ENCODE measurements at regions not wholly inside any gene's neighbourhood (a gene's known extent, or its start where the extent isn't known, plus 50 kb on each side); places are given as distances from the start of the nearest gene placed in this dataset.
"Not testable (repeated sequence)": the region's sequence is repeated elsewhere in the genome, so short reads cannot be mapped to it uniquely, and the experiment has no call there.

DNA sequence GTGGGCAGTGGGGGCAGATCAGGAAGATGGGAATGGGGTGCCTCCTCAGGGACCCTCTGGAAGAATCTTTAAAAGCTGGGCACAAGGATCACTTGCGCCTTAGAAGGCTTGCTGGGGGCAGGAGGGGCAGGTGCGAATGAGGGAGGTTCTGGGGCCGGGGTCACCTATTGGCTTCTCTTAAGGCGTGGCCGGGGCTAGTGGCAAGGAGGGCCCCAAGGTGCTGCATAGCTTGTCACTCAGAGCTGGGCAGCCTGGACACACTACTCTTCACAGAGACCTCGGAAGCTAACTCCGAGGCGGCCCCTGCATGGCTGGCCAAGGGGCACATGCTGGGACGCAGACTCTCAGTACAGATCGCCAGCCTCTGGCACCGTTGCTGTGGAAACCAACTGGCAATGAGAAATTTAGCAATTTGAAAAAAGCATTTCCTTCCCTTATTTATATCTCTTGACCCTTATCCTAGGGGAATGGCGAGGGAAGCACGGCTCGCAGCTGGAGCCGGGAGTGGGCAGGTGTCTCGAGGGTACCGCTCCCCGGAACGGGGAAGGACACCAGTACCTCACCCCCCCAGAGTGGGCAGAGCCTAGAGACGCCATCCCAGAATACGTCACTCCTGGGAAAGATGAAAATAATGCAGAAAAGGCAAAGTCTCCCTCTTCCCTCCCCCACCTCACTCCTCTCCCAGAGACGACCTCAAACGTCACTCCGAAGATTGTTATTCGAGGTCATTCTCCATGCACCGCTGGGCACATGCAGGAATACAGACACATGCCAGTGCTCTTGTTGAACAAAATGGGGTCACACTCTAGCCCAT lies 188.1 kb downstream of the CTTN start:
- Mint-ChIP-seq H3K36me3 (ENCODE audit: insufficient read depth) (no peaks in the 10 kb centered on the region), H3K27me3 (peaks cover 23 to 82% of the 10 kb centered on the region in 2 donors), H3K27ac (no peak overlapping the region), H3K4me3 (no peak overlapping the region), H3K9me3 (no peaks in the 10 kb centered on the region), H3K4me1 (ENCODE audit: low read depth in 2 of 2) (peaks cover 9 to 13% of the 10 kb centered on the region in 2 donors)
- no peak for DNase-seq
- no peak for ATAC-seq (replicated peaks)

DNA sequence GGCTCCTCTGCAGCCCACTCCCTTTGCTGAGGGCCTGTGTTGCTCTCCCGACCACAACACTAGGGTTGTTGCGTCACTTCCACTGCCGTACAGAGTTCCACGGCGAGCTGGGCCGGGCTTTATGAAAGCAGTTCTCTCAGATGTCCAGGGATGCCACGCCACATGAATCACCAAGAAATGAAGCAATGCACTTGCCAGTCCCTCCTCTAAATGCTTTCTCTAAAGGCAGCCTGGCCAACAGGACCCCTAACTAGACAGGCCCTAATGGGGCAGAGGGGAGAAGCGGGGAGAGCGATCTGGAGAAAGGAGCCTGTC lies 188.7 kb downstream of the CTTN start:
- Mint-ChIP-seq H3K27me3 (peaks cover 23 to 82% of the 10 kb centered on the region in 2 donors), H3K27ac (no peak overlapping the region), H3K9me3 (no peaks in the 10 kb centered on the region), H3K4me1 (ENCODE audit: low read depth in 2 of 2) (peaks cover 9 to 13% of the 10 kb centered on the region in 2 donors), H3K4me3 (no peak overlapping the region), H3K36me3 (ENCODE audit: insufficient read depth) (no peaks in the 10 kb centered on the region)
- no peak for DNase-seq
- ATAC-seq (replicated peaks): no peak

DNA sequence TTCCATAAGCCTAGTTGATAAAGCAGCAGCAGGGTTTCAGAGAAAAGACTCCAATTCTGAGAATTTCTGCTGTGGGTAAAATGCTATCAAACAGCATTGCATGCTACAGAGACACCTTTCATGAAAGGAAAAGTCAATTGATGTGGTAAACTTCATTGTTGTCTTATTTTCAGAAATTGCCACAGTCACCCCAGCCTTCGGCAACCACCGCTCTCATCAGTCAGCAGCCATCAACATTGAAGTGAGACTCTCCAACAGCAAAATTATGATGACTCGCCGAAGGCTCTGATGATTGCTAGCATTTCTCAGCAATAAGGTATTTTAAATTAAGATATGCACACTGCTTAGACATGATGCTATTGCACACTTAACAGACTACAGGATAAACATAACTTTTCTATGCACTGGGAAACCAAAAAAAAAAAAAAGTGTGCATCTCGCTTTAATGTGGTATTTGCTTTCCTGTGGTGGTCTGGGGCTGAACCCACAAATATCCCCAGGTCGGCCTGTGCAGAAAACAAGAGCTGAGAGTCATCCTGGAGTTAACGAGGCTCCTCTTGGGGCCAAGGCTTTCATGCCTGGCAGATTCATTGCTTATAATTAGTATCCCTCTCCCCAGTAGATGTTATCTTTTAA lies 192.1 kb downstream of the CTTN start:
- Mint-ChIP-seq H3K27me3 (peaks cover 20 to 66% of the 10 kb centered on the region in 2 donors), H3K4me1 (ENCODE audit: low read depth in 2 of 2) (peaks cover 9 to 11% of the 10 kb centered on the region in 2 donors), H3K27ac (peak overlapping the region in 1 of 2 donors; percentile 53), H3K36me3 (ENCODE audit: insufficient read depth) (no peaks in the 10 kb centered on the region), H3K9me3 (no peaks in the 10 kb centered on the region), H3K4me3 (no peak overlapping the region)
- ATAC-seq (replicated peaks): no peak
- no peak for DNase-seq

DNA sequence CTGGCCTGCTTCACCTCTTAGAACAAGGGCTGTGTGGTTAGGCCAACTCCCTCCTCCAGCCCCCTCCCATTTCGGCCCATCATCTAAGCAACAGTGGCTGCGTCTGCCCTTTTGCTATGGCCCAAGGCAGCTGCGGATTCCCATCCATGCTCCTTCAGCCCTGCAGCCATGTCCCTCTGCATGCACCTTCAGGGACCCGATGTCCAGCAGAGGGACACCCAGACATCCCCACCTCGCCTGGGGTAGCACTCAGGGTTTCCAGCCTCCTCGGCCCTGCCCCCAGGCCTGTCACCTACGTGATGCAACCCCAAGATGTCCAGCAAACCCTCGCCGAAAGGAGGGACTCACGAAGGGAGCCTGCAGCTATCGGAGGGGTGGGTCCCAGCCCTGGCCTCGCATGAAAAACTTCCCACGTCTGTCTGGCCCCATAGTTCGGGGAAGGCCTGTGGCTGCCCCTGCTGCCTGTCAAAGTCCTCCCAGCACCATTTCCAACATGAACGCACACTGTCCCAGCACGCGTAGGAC lies 194.4 kb downstream of the CTTN start:
- Mint-ChIP-seq H3K9me3 (no peaks in the 10 kb centered on the region), H3K36me3 (ENCODE audit: insufficient read depth) (no peaks in the 10 kb centered on the region), H3K4me1 (ENCODE audit: low read depth in 2 of 2) (peaks cover 9 to 11% of the 10 kb centered on the region in 2 donors), H3K27me3 (peaks cover 22 to 65% of the 10 kb centered on the region in 2 donors), H3K4me3 (no peak overlapping the region), H3K27ac (no peak overlapping the region)
- DNase-seq (no peak), ATAC-seq (replicated peaks) (no peak)

DNA sequence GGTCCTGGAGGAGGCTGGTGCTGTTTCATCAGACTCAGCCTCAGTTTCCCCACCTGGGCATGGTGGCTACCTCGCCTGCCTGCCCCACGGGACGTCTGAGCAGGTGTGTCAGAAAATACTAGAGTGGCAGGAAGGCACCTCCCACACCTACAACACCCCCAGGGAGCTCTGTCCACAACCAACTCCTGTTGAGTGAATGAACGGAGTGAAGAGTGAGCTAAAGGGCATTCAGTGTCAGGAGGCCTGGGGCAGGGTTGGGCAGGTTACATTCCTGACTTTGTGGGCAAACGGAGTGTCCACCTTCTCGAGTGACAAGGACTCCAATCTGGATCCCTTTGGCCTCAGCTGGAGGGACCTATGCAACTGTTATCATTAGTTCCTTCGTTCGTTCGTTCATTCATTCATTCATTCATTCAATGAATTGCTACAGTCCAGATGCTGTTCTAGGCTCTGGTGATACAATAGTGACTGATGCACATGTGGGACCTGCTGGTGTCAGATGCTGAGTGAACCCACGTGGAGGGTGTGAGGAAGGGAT lies 195.2 kb downstream of the CTTN start:
- DNase-seq (no peak), ATAC-seq (replicated peaks) (no peak)
- no peaks in the 10 kb centered on the region for H3K36me3 Mint-ChIP-seq (ENCODE audit: insufficient read depth)
- peaks cover 21 to 65% of the 10 kb centered on the region in 2 donors for H3K27me3 Mint-ChIP-seq
- H3K9me3 Mint-ChIP-seq: no peaks in the 10 kb centered on the region
- H3K4me1 Mint-ChIP-seq (ENCODE audit: low read depth in 2 of 2): peaks cover 9 to 11% of the 10 kb centered on the region in 2 donors
- no peak overlapping the region for H3K27ac Mint-ChIP-seq
- no peak overlapping the region for H3K4me3 Mint-ChIP-seq

DNA sequence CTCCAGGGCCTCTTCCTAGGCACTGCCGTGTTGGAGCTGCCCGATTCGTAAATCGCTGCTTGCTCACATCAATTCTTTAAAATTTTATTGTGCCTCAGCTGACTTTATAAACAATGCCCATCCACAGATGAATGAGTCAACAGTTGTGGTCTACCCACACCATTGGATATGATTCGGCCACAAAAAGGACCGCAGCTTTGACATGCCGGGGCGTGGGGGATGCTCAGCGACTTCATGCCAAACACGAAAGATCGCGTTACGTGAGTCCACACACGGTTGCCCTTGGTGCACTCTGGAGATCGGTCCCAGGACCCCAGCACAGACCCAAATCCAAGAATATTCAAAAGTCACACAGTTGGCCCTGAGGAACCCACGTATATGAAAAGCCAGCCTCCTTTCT lies 195.7 kb downstream of the CTTN start:
- no peak for ATAC-seq (replicated peaks)
- Mint-ChIP-seq H3K4me1 (ENCODE audit: low read depth in 2 of 2) (peaks cover 9 to 11% of the 10 kb centered on the region in 2 donors), H3K27me3 (peaks cover 16 to 62% of the 10 kb centered on the region in 2 donors), H3K36me3 (ENCODE audit: insufficient read depth) (no peaks in the 10 kb centered on the region), H3K27ac (no peak overlapping the region), H3K4me3 (no peak overlapping the region), H3K9me3 (no peaks in the 10 kb centered on the region)
- no peak for DNase-seq

DNA sequence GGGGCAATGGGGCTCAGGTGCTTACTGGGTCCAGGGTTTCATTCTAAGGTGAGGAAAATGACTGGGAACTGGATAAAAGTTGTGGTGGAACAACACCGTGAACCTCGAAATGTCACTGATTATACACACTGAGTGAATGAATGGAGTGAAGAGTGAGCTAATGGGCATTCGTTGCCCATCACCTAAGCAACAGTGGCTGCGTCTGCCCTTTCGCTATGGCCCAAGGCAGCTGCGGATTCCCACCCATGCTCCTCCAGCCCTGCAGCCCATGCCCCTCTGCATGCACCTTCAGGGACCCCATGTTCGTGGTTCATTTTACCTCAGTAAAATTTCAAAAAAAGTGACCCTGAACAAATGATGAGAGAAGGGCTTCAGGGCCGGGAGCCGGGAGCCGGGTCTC lies 196.3 kb downstream of the CTTN start:
- no peak for ATAC-seq (replicated peaks)
- Mint-ChIP-seq H3K9me3 (no peaks in the 10 kb centered on the region), H3K4me1 (ENCODE audit: low read depth in 2 of 2) (peaks cover 9 to 10% of the 10 kb centered on the region in 2 donors), H3K27ac (no peak overlapping the region), H3K36me3 (ENCODE audit: insufficient read depth) (no peaks in the 10 kb centered on the region), H3K4me3 (no peak overlapping the region), H3K27me3 (peaks cover 16 to 56% of the 10 kb centered on the region in 2 donors)
- no peak for DNase-seq

DNA sequence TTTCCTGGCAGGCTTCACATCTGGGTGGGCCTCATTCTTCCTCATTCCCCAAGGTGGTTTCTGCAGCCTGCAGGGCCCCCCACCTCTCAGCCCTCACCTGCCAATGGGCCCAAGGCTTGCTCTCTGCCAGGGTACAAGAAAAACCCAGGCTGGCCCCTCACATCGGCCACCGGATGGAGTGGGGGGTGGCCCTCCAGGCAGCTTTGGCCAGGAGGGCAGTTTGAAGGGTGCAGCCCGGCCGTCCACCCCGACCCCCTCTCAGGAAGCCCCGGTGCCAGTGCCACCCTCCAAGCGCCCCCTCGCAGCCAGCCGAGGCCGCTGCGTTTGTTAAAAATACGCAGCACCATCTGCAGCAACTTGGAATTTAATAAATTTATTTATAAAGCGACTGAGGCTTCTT lies 196.7 kb downstream of the CTTN start:
- peaks cover 6 to 9% of the 10 kb centered on the region in 2 donors for H3K4me1 Mint-ChIP-seq (ENCODE audit: low read depth in 2 of 2)
- H3K4me3 Mint-ChIP-seq: no peak overlapping the region
- ATAC-seq (replicated peaks) (no peak), DNase-seq (no peak)
- peaks cover 16 to 52% of the 10 kb centered on the region in 2 donors for H3K27me3 Mint-ChIP-seq
- H3K9me3 Mint-ChIP-seq: no peaks in the 10 kb centered on the region
- H3K27ac Mint-ChIP-seq: no peak overlapping the region
- no peaks in the 10 kb centered on the region for H3K36me3 Mint-ChIP-seq (ENCODE audit: insufficient read depth)

DNA sequence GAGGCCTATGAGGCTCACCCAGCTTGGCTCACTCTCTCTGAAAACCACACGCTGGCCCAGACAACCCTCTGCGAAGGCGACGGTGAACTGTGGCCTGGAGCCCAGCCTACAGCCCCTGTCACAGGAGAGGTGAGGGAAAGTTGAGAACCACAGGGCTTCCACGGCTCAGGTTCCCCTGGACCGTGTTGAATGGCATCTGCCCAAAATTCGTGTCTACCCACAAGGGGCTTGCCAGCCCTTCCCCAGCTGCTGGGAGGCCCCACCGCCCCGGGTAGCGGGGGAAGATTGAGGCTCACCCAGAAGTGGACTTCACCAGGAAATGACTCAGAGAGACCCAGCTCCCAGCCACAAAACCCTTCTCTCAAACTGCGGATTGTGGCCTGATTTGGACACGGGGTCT lies 197.1 kb downstream of the CTTN start:
- Mint-ChIP-seq H3K27ac (no peak overlapping the region), H3K27me3 (peaks cover 16 to 52% of the 10 kb centered on the region in 2 donors), H3K4me3 (no peak overlapping the region), H3K4me1 (ENCODE audit: low read depth in 2 of 2) (peaks cover 6 to 9% of the 10 kb centered on the region in 2 donors), H3K36me3 (ENCODE audit: insufficient read depth) (no peaks in the 10 kb centered on the region), H3K9me3 (no peaks in the 10 kb centered on the region)
- ATAC-seq (replicated peaks) (no peak), DNase-seq (no peak)

DNA sequence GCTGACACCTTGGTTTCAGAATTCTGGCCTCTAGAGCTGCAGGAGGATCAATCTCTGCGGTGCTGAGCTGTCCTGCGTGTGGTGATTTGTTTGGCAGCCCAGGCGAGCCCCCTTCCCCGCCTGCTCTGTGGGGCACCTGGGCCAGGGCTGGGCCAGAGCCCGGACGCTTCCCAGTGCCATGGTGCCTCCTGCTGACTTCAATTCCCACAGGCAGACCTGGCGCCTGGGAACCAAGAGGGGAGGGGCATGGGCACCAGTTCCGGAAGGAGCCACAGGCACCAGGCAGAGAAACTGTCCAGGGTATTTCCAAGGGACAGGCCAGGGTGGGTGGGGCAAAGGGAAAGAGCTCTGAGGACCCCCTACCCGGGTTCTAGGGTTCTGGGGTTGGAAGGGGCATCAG lies 197.8 kb downstream of the CTTN start:
- ATAC-seq (replicated peaks) (no peak), DNase-seq (no peak)
- peaks cover under 1 to 3% of the 10 kb centered on the region in 2 donors for H3K4me1 Mint-ChIP-seq (ENCODE audit: low read depth in 2 of 2)
- H3K27ac Mint-ChIP-seq: no peak overlapping the region
- H3K4me3 Mint-ChIP-seq: no peak overlapping the region
- H3K27me3 Mint-ChIP-seq: peaks cover 16 to 46% of the 10 kb centered on the region in 2 donors
- no peaks in the 10 kb centered on the region for H3K9me3 Mint-ChIP-seq
- H3K36me3 Mint-ChIP-seq (ENCODE audit: insufficient read depth): no peaks in the 10 kb centered on the region

DNA sequence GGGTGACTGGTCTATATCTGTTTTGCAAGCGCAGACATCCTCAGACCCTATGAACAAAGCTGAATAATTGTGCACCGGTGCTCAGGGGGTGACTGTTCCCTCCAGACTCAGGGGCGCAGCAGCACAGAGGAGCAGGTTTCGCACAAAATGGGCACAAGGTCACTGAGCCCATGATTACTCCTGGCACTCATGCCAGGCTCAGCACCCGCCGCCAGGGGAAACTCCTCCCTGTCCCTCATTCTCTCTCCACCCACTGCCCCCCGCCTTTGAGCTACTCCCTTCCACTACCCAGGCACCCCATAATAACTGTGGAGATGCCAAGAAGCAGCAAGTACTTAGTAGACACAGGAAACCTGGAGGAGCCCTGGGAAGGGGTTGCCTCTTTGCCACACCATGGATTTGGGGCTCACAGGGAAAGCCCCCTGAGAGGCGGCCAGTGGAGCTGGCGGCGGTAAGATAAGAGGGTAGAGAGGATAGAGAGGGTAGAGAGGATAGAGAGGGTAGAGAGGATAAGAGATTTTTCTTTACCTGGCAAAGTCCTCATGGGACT lies 198.8 kb downstream of the CTTN start:
- H3K36me3 Mint-ChIP-seq (ENCODE audit: insufficient read depth): no peaks in the 10 kb centered on the region
- ATAC-seq (replicated peaks) (no peak), DNase-seq (no peak)
- H3K4me1 Mint-ChIP-seq (ENCODE audit: low read depth in 2 of 2): no peaks in the 10 kb centered on the region
- no peak overlapping the region for H3K4me3 Mint-ChIP-seq
- no peaks in the 10 kb centered on the region for H3K9me3 Mint-ChIP-seq
- no peak overlapping the region for H3K27ac Mint-ChIP-seq
- H3K27me3 Mint-ChIP-seq: peaks cover 16 to 45% of the 10 kb centered on the region in 2 donors

DNA sequence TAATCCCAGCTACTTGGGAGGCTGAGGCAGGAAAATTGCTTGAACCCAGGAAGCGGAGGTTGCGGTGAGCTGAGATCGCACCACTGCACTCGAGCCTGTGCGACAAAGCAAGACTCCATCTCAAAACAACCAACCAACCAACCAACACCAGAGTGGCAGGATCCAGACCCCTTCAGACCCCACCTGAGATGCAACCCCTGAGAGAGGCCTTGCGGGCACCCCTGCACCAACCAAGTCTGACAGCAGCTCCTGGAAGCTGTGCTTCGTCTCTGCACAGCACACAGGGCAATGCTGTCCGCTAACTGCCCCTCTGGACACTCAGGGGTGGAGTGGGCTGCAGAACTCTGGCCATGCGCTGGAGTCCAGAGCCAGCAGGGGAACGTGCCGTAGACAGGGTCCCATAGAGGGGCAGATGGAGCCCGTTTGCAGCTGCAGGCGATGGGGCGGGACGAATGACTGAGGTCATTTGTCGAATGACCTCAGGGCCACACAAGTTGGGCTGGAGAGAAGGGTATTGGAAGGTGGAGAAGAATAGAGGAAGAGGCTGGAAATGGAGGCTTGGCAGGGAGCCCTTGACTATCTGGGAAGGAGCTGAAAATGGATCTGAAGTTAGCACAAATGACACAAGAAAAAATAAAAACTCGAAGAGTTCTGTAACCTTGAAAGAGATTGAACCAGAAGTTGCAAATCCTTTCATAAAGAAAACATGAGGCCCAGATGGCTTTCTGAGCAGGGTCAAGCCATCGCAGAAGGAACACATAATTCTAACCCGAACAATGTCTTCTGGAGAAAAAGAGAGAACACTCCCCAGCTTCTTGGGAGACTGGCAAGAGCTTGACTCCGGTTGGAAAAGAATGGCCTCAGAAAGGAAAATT lies 199.7 kb downstream of the CTTN start:
- H3K9me3 Mint-ChIP-seq: no peaks in the 10 kb centered on the region
- ATAC-seq (replicated peaks) (no peak), DNase-seq (no peak)
- no peaks in the 10 kb centered on the region for H3K4me1 Mint-ChIP-seq (ENCODE audit: low read depth in 2 of 2)
- peaks cover 16 to 43% of the 10 kb centered on the region in 2 donors for H3K27me3 Mint-ChIP-seq
- no peak overlapping the region for H3K27ac Mint-ChIP-seq
- H3K36me3 Mint-ChIP-seq (ENCODE audit: insufficient read depth): no peaks in the 10 kb centered on the region
- H3K4me3 Mint-ChIP-seq: no peak overlapping the region

DNA sequence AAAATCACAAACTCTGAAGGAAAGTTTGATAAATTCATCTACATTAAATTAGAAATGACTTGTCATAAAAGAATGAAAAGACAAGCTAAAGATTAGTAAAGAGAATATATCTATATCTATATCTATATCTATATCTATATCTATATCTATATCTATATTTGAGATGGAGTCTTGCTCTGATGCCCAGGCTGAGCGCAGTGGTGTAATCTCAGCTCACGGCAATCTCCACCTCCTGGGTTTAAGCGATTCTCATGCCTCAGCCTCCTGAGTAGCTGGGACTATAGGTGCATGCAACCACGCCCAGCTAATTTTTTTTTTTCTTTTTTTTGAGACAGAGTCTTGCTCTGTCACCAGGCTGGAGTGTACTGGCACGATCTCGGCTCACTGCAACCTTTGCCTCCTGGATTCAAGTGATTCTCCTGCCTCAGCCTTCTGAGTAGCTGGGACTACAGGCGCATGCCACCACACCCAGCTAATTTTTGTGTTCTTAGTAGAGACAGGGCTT lies 202.6 kb downstream of the CTTN start:
- not testable (repeated sequence) for H3K4me3 Mint-ChIP-seq; DNase-seq; H3K36me3 Mint-ChIP-seq (ENCODE audit: insufficient read depth); H3K27ac Mint-ChIP-seq; H3K9me3 Mint-ChIP-seq; H3K4me1 Mint-ChIP-seq (ENCODE audit: low read depth in 2 of 2); ATAC-seq (replicated peaks)
- peaks cover 16 to 25% of the 10 kb centered on the region in 2 donors for H3K27me3 Mint-ChIP-seq

Data from effector memory CD8-positive, alpha-beta T cell (primary cell).